Small intestine (tissue), 7 donors: ENCODE measurements at regions not wholly inside any gene's neighbourhood (a gene's known extent, or its start where the extent isn't known, plus 50 kb on each side); places are given as distances from the start of the nearest gene placed in this dataset.
A peak's percentile ranks its signal among the peaks of the same experiment; 100 is the strongest.

Experiments
- DNase-seq, 2 donors: peaks; one replicate each; pipeline versions ENCODE4 v3.0.0 to v3.0.0-alpha.2; 2013
- FAIRE-seq: peaks from 2 replicates; lab custom pipeline; 2012; peaks lifted over from hg19 to GRCh38; lab: Jason Lieb, UNC
- H3K27ac ChIP-seq, 3 donors: one replicate each; pipeline ENCODE4 v1.5.1; 2013; ENCODE audit warnings: low read length in 2 of 3, mild to moderate bottlenecking in 2 of 3, control low read depth in 1 of 3, inconsistent platforms in 1 of 3, low read depth in 1 of 3, moderate library complexity in 1 of 3
- H3K27me3 ChIP-seq, 3 donors: one replicate each; pipeline ENCODE4 v1.6.1; 2013; ENCODE audit warnings: low read length in 3 of 3, inconsistent platforms in 1 of 3; ENCODE audit not compliant: control insufficient read depth in 3 of 3, insufficient read depth in 3 of 3
- H3K36me3 ChIP-seq, 3 donors: one replicate each; pipeline ENCODE4 v1.6.1; 2013; ENCODE audit warnings: low read length in 3 of 3, inconsistent platforms in 1 of 3, low read depth in 1 of 3, mild to moderate bottlenecking in 1 of 3, moderate library complexity in 1 of 3; ENCODE audit not compliant: control insufficient read depth in 3 of 3, insufficient read depth in 2 of 3
- H3K4me1 ChIP-seq, 3 donors: one replicate each; pipeline ENCODE4 v1.6.1; 2013; ENCODE audit warnings: low read length in 2 of 3, inconsistent platforms in 1 of 3, low read depth in 1 of 3, mild to moderate bottlenecking in 1 of 3, moderate library complexity in 1 of 3; ENCODE audit not compliant: control insufficient read depth in 3 of 3, insufficient read depth in 2 of 3
- H3K4me3 ChIP-seq, 3 donors: one replicate each; pipeline ENCODE4 v1.5.1; 2013; ENCODE audit warnings: low read length in 3 of 3, control low read depth in 1 of 3, inconsistent platforms in 1 of 3, low read depth in 1 of 3, mild to moderate bottlenecking in 1 of 3, moderate library complexity in 1 of 3
- H3K9me3 ChIP-seq, 2 donors: one replicate each; pipeline ENCODE4 v1.6.1; 2013; ENCODE audit warnings: low read depth in 1 of 2, low read length in 1 of 2; ENCODE audit not compliant: control insufficient read depth in 2 of 2, insufficient read depth in 1 of 2
- WGBS, 3 donors: extraction: QIAGEN DNeasy Blood & Tissue Kit; methylation state at CpG; one replicate each; pipeline ENCODE4 v1.1.7; 2013; 5-methylcytosine and 5-hydroxymethylcytosine counted together
- donor health status: healthy with polysubstance abuse.
- donor health status: control.
- donor health status: control.
- donor health status: Bipolar disorder and iron deficiency.
- donor health status: healthy.

GRCh38 chr18:57907550-57907949 is 104.4 kb upstream of the ATP8B1 start:
- WGBS, 3 donors: 80 to 85% (median 83%) methylated on average over 4 of the region's 4 CpGs
- Histone ChIP-seq H3K4me1 (peaks cover 0 to 3% (median 2%) of the 10 kb centered on the region in 3 donors), H3K27ac (no peak overlapping the region), H3K27me3 (no peaks in the 10 kb centered on the region), H3K36me3 (no peaks in the 10 kb centered on the region), H3K4me3 (no peak overlapping the region), H3K9me3 (no peaks in the 10 kb centered on the region)
- DNase-seq: no peak
- no peak for FAIRE-seq

GRCh38 chr18:57906852-57907251 is 103.7 kb upstream of the ATP8B1 start:
- WGBS, 3 donors: 90 to 95% (median 91%) methylated on average over 5 of the region's 5 CpGs
- Histone ChIP-seq H3K9me3 (no peaks in the 10 kb centered on the region), H3K4me1 (peaks cover 0 to 9% (median 3%) of the 10 kb centered on the region in 3 donors), H3K4me3 (no peak overlapping the region), H3K36me3 (no peaks in the 10 kb centered on the region), H3K27me3 (no peaks in the 10 kb centered on the region), H3K27ac (no peak overlapping the region)
- no peak for FAIRE-seq
- DNase-seq: peak; percentile 15 to 29

GRCh38 chr18:57904535-57904934 is 101.4 kb upstream of the ATP8B1 start:
- peaks cover 0 to 13% (median 3%) of the 10 kb centered on the region in 3 donors for H3K4me1 ChIP-seq
- no peak for FAIRE-seq
- no peak overlapping the region for H3K4me3 ChIP-seq
- no peaks in the 10 kb centered on the region for H3K27me3 ChIP-seq
- no peaks in the 10 kb centered on the region for H3K36me3 ChIP-seq
- H3K27ac ChIP-seq: no peak overlapping the region
- H3K9me3 ChIP-seq: no peaks in the 10 kb centered on the region
- DNase-seq: no peak

- DNase-seq: no peak
- no peaks in the 10 kb centered on the region for H3K9me3 ChIP-seq
- no peak overlapping the region for H3K4me3 ChIP-seq
- no peak for FAIRE-seq
- H3K36me3 ChIP-seq: no peaks in the 10 kb centered on the region
- H3K27me3 ChIP-seq: no peaks in the 10 kb centered on the region
- H3K4me1 ChIP-seq: peaks cover 0 to 13% (median 3%) of the 10 kb centered on the region in 3 donors
- WGBS, 3 donors: 89 to 100% (median 96%) methylated on average over 1 of the region's 1 CpG
- H3K27ac ChIP-seq: peak overlapping the region; percentile 19 to 86 (median 63)
Measured at GRCh38 chr18:57902721-57903120, 99.6 kb upstream of the ATP8B1 start.

GRCh38 chr18:57901825-57902589 is 98.9 kb upstream of the ATP8B1 start:
- 26 to 69% (median 38%) methylated on average over 11 of the region's 11 CpGs for WGBS, 3 donors
- DNase-seq: peak; percentile 67 to 88
- Histone ChIP-seq H3K4me3 (no peak overlapping the region), H3K4me1 (peaks cover 0 to 13% (median 3%) of the 10 kb centered on the region in 3 donors), H3K27me3 (no peaks in the 10 kb centered on the region), H3K27ac (peak overlapping the region; percentile 19 to 86 (median 63)), H3K36me3 (no peaks in the 10 kb centered on the region), H3K9me3 (no peaks in the 10 kb centered on the region)
- FAIRE-seq: no peak

GRCh38 chr18:57900906-57901435 is 97.9 kb upstream of the ATP8B1 start:
- H3K9me3 ChIP-seq: no peaks in the 10 kb centered on the region
- WGBS, 3 donors: 88 to 92% (median 92%) methylated on average over 3 of the region's 3 CpGs
- peaks cover 0 to 13% (median 3%) of the 10 kb centered on the region in 3 donors for H3K4me1 ChIP-seq
- H3K27ac ChIP-seq: peak overlapping the region in 1 of 3 donors; percentile 14
- no peak overlapping the region for H3K4me3 ChIP-seq
- H3K27me3 ChIP-seq: no peaks in the 10 kb centered on the region
- no peak for FAIRE-seq
- H3K36me3 ChIP-seq: no peaks in the 10 kb centered on the region
- no peak for DNase-seq

- 35 to 45% (median 38%) methylated on average over 4 of the region's 4 CpGs for WGBS, 3 donors
Measured at GRCh38 chr18:57898506-57899124, 95.5 kb upstream of the ATP8B1 start.

GRCh38 chr18:57895182-57895581 is 92.1 kb upstream of the ATP8B1 start:
- DNase-seq (no peak), FAIRE-seq (no peak)
- Histone ChIP-seq H3K4me3 (no peak overlapping the region), H3K27me3 (no peaks in the 10 kb centered on the region), H3K36me3 (no peaks in the 10 kb centered on the region), H3K9me3 (peaks cover 0 to 3% of the 10 kb centered on the region in 2 donors), H3K4me1 (no peaks in the 10 kb centered on the region), H3K27ac (no peak overlapping the region)
- 83% methylated on average over 9 of the region's 9 CpGs for WGBS, 3 donors

More at GRCh38 chr18:57898506-57899124, 95.5 kb upstream of the ATP8B1 start:
- H3K27ac ChIP-seq: no peak overlapping the region
- FAIRE-seq (no peak), DNase-seq (no peak)
- no peaks in the 10 kb centered on the region for H3K27me3 ChIP-seq
- H3K4me1 ChIP-seq: peaks cover 0 to 13% (median 3%) of the 10 kb centered on the region in 3 donors
- H3K4me3 ChIP-seq: no peak overlapping the region
- no peaks in the 10 kb centered on the region for H3K36me3 ChIP-seq
- H3K9me3 ChIP-seq: no peaks in the 10 kb centered on the region
